ENCODE measurements at regions not wholly inside any gene's neighbourhood (a gene's known extent, or its start where the extent isn't known, plus 50 kb on each side); places are given as distances from the start of the nearest gene placed in this dataset.

DNA sequence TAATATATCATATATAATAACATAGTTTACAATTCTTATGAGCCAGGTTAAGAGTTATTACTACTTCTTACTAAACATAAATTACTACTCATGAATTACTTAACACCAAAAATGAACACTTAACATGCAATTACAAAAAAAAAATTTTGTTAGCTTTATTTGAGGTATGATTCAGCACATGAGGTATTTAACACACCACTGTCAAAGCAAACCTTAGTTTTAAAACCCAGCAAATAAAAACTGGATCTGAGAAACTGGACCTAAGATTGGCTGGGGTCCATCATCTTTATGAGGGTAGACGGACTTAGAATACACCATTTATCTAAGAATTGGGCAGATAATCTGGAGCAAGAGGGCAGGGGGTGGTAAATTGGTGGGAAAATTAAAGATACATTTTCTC, 81.8 kb upstream of the CREB1 start:
- Mint-ChIP-seq H3K36me3 (ENCODE audit: low read depth, unreplicated experiment) (no peaks in the 10 kb centered on the region), H3K4me3 (ENCODE audit: unreplicated experiment) (no peak overlapping the region), H3K27ac (ENCODE audit: unreplicated experiment) (no peak overlapping the region), H3K4me1 (ENCODE audit: unreplicated experiment) (peaks cover 8% of the 10 kb centered on the region), H3K9me3 (ENCODE audit: unreplicated experiment) (no peaks in the 10 kb centered on the region), H3K27me3 (ENCODE audit: unreplicated experiment) (no peaks in the 10 kb centered on the region)
- TF ChIP-seq, protein P1, sequence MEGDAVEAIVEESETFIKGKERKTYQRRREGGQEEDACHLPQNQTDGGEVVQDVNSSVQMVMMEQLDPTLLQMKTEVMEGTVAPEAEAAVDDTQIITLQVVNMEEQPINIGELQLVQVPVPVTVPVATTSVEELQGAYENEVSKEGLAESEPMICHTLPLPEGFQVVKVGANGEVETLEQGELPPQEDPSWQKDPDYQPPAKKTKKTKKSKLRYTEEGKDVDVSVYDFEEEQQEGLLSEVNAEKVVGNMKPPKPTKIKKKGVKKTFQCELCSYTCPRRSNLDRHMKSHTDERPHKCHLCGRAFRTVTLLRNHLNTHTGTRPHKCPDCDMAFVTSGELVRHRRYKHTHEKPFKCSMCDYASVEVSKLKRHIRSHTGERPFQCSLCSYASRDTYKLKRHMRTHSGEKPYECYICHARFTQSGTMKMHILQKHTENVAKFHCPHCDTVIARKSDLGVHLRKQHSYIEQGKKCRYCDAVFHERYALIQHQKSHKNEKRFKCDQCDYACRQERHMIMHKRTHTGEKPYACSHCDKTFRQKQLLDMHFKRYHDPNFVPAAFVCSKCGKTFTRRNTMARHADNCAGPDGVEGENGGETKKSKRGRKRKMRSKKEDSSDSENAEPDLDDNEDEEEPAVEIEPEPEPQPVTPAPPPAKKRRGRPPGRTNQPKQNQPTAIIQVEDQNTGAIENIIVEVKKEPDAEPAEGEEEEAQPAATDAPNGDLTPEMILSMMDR (IDR thresholded peaks at IDR 0.05; ENCODE audit: unreplicated experiment), result no peak
- DNase-seq (ENCODE audit: low spot score), result no peak

DNA sequence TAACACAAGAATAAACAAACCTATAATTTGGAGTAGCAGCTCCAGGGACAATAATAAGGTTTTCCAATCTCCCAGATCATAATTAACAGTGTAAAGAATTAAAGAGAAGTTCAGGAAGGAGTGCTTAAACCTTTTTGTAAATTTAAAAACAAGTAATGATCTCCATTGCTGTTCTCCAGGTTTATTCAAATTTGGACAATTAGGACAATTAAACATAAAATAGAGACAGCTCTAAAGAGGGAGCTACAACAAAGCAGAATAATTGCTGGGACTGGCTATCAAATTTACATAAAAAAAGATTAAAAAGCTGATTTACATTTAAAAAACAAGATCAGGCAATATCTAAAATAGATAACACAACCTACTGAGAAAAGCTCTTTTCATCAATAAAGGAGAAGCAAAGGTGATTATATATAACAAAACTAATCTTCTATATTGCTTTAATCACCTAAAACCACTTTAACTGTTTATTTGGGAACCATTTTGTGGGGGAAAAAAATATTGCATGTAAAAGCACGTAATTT, 80.1 kb upstream of the CREB1 start:
- Mint-ChIP-seq H3K9me3 (ENCODE audit: unreplicated experiment) (no peaks in the 10 kb centered on the region), H3K27ac (ENCODE audit: unreplicated experiment) (no peak overlapping the region), H3K36me3 (ENCODE audit: low read depth, unreplicated experiment) (no peaks in the 10 kb centered on the region), H3K4me3 (ENCODE audit: unreplicated experiment) (no peak overlapping the region), H3K27me3 (ENCODE audit: unreplicated experiment) (no peaks in the 10 kb centered on the region), H3K4me1 (ENCODE audit: unreplicated experiment) (peaks cover 8% of the 10 kb centered on the region)
- TF ChIP-seq, protein P1 (IDR thresholded peaks at IDR 0.05; ENCODE audit: unreplicated experiment), result no peak
- DNase-seq (ENCODE audit: low spot score), result no peak

DNA sequence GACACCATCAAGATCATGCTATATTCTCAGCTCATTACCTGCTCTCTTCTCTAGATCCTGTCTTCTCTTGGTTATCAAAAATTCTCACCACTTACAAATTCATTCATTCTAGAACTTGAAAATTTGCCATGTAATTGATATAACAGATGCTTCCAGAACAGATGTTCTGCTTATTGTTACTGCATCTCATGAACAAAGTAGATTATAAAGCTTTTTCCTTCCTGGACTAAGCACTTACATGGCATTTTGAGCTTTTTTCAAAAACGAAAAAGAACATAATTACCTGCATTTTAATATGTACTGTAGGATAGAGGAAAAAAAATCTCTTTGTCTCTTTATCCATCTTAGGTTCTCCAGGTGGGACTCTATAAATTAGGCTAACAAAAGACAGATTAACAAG, 79.6 kb upstream of the CREB1 start:
- TF ChIP-seq, protein P1 (IDR thresholded peaks at IDR 0.05; ENCODE audit: unreplicated experiment), result no peak
- no peak for DNase-seq (ENCODE audit: low spot score)
- H3K27me3 Mint-ChIP-seq (ENCODE audit: unreplicated experiment), result no peaks in the 10 kb centered on the region
- no peak overlapping the region for H3K27ac Mint-ChIP-seq (ENCODE audit: unreplicated experiment)
- H3K4me1 Mint-ChIP-seq (ENCODE audit: unreplicated experiment), result peaks cover 8% of the 10 kb centered on the region
- H3K36me3 Mint-ChIP-seq (ENCODE audit: low read depth, unreplicated experiment), result no peaks in the 10 kb centered on the region
- H3K4me3 Mint-ChIP-seq (ENCODE audit: unreplicated experiment), result no peak overlapping the region
- H3K9me3 Mint-ChIP-seq (ENCODE audit: unreplicated experiment), result no peaks in the 10 kb centered on the region

DNA sequence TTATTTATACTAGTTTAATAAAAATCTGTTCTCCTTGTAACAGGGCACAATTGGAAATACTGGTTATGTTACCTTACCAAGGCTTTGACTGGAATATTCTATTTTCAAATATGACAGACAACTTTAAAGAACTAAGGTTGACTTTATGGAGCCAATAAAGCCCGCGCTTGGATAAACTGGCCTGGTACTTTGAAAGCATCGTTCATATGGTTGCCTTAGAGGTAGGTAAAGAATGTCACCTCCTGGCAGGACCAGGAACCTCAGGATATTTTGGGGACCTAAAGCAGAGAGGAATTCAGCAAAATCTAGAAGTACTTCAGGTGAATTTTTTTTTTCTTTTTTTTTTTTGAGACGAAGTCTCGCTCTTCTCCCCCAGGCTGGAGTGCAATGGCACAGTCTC, 71.2 kb upstream of the CREB1 start:
- Mint-ChIP-seq H3K4me3 (ENCODE audit: unreplicated experiment) (no peak overlapping the region), H3K4me1 (ENCODE audit: unreplicated experiment) (no peaks in the 10 kb centered on the region), H3K27ac (ENCODE audit: unreplicated experiment) (no peak overlapping the region), H3K9me3 (ENCODE audit: unreplicated experiment) (no peaks in the 10 kb centered on the region), H3K27me3 (ENCODE audit: unreplicated experiment) (peaks cover 2% of the 10 kb centered on the region), H3K36me3 (ENCODE audit: low read depth, unreplicated experiment) (no peaks in the 10 kb centered on the region)
- TF ChIP-seq, protein P1 (IDR thresholded peaks at IDR 0.05; ENCODE audit: unreplicated experiment), result no peak
- DNase-seq (ENCODE audit: low spot score), result no peak

DNA sequence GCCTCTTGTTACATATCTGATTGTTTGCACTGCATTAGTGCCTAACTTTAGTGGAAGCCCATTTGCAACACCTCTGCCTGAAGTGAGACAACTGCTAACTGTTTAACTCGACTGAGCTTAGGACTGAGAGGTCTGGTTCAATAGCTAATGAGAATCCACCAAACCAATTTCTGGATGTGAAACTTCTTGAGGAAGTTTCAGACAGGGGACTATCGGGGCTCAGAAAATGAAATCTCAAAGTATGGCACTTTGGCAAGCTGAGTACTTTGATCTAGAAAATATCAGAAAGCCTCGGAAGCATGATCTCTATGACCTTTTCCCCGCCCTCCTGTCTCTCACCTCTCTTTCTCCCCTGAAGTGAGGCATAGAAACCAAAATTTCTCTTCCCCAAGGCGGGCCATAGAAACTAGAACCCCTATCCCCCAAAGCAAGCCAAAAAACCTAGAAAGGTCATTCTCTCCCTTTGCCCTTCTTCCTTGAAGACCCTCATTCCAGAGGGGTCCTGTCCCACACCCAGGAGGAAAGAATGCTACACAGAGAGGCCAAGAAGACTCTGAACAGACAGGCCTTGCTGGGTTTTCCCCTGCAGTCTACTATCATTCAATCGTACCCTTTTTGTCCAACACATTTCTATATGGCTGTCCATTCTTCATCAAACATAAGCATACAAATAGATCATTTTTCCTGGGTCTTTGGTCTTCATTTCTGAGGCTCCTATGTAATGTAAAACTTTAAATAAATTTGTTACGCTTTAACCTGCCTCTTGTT, 69.6 kb upstream of the CREB1 start:
- no peaks in the 10 kb centered on the region for H3K4me1 Mint-ChIP-seq (ENCODE audit: unreplicated experiment)
- H3K9me3 Mint-ChIP-seq (ENCODE audit: unreplicated experiment), result no peaks in the 10 kb centered on the region
- TF ChIP-seq, protein P1 (IDR thresholded peaks at IDR 0.05; ENCODE audit: unreplicated experiment), result no peak
- no peak overlapping the region for H3K4me3 Mint-ChIP-seq (ENCODE audit: unreplicated experiment)
- H3K27me3 Mint-ChIP-seq (ENCODE audit: unreplicated experiment), result peaks cover 2% of the 10 kb centered on the region
- H3K36me3 Mint-ChIP-seq (ENCODE audit: low read depth, unreplicated experiment), result no peaks in the 10 kb centered on the region
- DNase-seq (ENCODE audit: low spot score), result no peak
- no peak overlapping the region for H3K27ac Mint-ChIP-seq (ENCODE audit: unreplicated experiment)
